ENCODE measurements at regions not wholly inside any gene's neighbourhood (a gene's known extent, or its start where the extent isn't known, plus 50 kb on each side); places are given as distances from the start of the nearest gene placed in this dataset.

DNA sequence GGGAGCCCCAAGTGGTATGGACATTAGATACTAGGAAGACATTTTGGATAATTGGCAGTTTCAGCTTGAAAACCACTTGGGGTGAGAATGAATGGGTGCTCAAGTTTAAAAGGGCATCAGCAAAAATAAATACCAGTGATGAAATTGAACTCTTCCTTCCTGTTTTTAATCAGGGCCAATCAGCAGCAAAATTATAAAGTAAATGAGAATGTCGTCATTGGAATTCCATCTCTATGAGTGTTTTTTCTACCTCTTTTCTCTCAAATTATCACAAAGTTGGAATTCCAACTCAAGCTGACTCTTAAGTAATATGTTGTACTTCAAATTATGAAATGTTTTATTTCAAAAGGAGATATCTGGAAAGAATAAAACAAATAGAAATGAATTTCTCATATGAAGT lies 730.6 kb downstream of the METTL15 start:
- no peak overlapping the region for H3K27ac ChIP-seq
- no peak for TF ChIP-seq CTCF (conservative IDR thresholded peaks at IDR 0.05)

GRCh38 chr11:28837599-28837998 lies 729.4 kb downstream of the METTL15 start:
- H3K27ac ChIP-seq = no peak overlapping the region
- TF ChIP-seq CTCF (conservative IDR thresholded peaks at IDR 0.05) = no peak

DNA sequence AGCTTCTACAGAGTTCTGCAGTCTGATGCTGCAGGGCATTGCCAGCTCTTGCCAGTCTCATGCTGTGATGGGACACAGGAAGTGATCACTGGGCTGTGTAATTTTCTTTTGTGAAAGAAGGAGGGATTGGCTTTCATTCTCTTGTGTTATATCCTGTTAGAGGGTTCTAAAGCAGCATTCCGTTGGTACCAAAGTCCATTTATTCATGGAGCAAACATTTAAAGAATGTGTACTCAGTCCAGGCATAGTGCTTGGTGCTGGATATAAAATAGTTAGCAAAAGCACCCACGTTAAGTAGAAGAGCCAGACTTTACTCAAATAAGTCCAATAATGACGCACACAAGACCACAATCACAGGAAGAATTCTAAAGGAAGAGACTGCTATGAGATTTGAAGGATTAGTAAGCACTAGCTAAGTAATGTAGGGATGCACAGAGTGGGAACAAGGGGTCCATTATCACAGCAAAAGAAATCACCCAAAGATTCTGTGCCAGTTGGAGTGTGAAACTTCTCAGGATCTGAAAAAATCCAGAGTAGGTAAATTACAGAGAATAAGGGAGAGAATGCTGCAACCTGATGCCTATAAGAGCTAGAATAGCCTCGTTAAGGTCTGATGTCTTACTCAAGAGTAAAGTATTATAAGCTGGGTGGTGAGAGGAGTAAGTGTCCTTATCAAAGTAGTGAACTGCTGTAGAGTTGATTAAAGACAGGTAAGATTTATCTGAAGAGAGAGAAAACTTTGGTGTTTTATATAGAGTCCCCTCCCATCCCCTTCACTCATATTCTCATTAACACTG lies 728.3 kb downstream of the METTL15 start:
- no peak for TF ChIP-seq CTCF (conservative IDR thresholded peaks at IDR 0.05)
- no peak overlapping the region for H3K27ac ChIP-seq

DNA sequence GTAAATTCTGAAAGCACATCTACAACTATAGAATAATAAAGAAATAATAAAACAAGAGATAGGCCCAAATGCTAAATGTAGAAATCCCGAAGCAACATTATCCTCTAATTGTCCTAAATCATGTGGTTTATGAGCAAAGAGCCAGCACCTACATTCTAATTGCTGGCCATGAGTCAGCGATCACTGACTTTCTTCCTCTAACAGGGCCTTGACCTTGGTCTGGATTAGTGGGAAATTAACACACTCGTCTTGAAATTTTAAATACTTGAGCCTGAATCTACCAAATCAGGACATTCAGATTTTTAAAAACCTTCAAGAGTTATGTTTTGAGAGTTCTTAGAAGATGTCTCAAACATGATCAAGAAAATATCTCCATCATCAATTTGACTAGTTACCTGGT lies 727.6 kb downstream of the METTL15 start:
- H3K27ac ChIP-seq = no peak overlapping the region
- TF ChIP-seq CTCF (conservative IDR thresholded peaks at IDR 0.05) = no peak

DNA sequence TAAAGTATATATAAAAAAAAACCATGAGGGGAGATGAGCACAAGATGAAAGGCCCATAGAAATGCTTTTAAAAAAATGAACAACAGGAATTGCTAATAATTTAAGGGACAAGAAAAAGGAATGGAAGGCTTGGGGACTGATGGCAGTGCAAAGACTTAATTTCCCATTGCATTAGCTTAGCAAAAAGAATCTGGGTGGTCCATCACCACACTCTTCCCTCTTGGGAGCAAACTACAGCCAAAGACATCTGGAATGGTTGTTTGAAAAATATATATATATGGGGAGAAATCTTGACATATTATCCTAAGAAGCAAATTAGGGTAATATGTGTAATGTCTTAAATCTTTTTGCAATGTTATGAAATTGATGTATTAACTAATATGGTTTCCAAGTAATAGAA lies 727.1 kb downstream of the METTL15 start:
- no peak for TF ChIP-seq CTCF (conservative IDR thresholded peaks at IDR 0.05)
- no peak overlapping the region for H3K27ac ChIP-seq

DNA sequence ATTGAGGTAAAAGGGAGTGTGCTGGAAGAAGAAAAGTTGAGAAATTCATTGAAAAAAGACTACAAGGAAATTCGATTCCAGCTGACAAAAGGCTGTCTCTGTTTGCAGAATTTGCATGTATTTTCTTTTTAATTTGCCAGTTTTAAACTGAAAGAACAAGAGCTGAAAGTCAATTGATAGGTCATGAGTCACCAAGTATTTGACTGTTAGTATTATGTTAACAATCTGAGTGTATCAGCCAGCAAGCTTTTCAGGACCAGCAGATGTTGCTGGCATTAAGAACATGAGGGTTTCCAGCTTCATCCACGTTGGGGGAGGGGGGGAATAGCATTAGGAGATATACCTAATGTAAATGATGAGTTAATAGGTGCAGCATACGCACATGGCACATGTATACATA lies 726.7 kb downstream of the METTL15 start:
- TF ChIP-seq CTCF (conservative IDR thresholded peaks at IDR 0.05) = no peak
- H3K27ac ChIP-seq = no peak overlapping the region

GRCh38 chr11:28833670-28834069 lies 725.5 kb downstream of the METTL15 start:
- no peak overlapping the region for H3K27ac ChIP-seq
- TF ChIP-seq CTCF (conservative IDR thresholded peaks at IDR 0.05) = no peak
